Gastroesophageal sphincter (tissue), 4 donors: ENCODE measurements at regions not wholly inside any gene's neighbourhood (a gene's known extent, or its start where the extent isn't known, plus 50 kb on each side); places are given as distances from the start of the nearest gene placed in this dataset.

Source experiments
- ATAC-seq: fragments of 150-250 bp; one replicate; pipeline ENCODE4 v1.9.1; 2016; ENCODE audit warnings: mild to moderate bottlenecking, moderate library complexity
- H3K27ac ChIP-seq, 4 donors: fragments of 200-600 bp; sonication (generic) in 3 of 4; 1 replicate in 3 of 4; 2 replicates in 1 of 4; pipeline ENCODE4 v1.5.1; 2016 to 2019
- H3K27me3 ChIP-seq: fragments of 200-600 bp; sonication (generic); one replicate; pipeline ENCODE4 v1.5.1; 2019
- H3K36me3 ChIP-seq, 2 donors: fragments of 200-600 bp; sonication (generic); one replicate each; pipeline ENCODE4 v1.5.1; 2019; ENCODE audit warnings: control low read depth in 1 of 2
- H3K4me1 ChIP-seq, 3 donors: fragments of 200-600 bp; sonication (generic); 1 replicate in 2 of 3; 2 replicates in 1 of 3; pipeline ENCODE4 v1.5.1; 2016 to 2019; ENCODE audit warnings: control low read depth in 2 of 3
- H3K4me3 ChIP-seq, 2 donors: fragments of 200-600 bp; sonication (generic); one replicate each; pipeline ENCODE4 v1.5.1; 2019; ENCODE audit warnings: mild to moderate bottlenecking in 1 of 2, moderate library complexity in 1 of 2
- H3K9me3 ChIP-seq, 3 donors: fragments of 200-600 bp; sonication (generic); one replicate each; pipeline ENCODE4 v1.5.1; 2017 to 2019; ENCODE audit warnings: control low read depth in 2 of 3
- CTCF ChIP-seq, 4 experiments: fragments of 200-600 bp in 2 of 4; fragments of 450-650 bp in 2 of 4; sonication (generic) in 1 of 4; IDR thresholded peaks; one replicate each; pipeline ENCODE4 v1.5.1; 2017 to 2019; ENCODE audit warnings: antibody characterized with exemption in 4 of 4, mild to moderate bottlenecking in 2 of 4, moderate library complexity in 2 of 4
- EP300 ChIP-seq: sonication (generic); formaldehyde crosslinking; IDR thresholded peaks from one replicate; pipeline ENCODE4 v1.6.1; 2017; ENCODE audit warnings: antibody characterized with exemption, mild to moderate bottlenecking
- POLR2A ChIP-seq, 2 donors: fragments of 450-650 bp; IDR thresholded peaks; one replicate each; pipeline ENCODE4 v1.6.1; 2017; ENCODE audit warnings: antibody characterized with exemption in 2 of 2, mild to moderate bottlenecking in 2 of 2, moderate library complexity in 1 of 2
- POLR2AphosphoS5 ChIP-seq: sonication (generic); formaldehyde crosslinking; IDR thresholded peaks from one replicate; pipeline ENCODE4 v1.6.1; 2017; ENCODE audit warnings: antibody characterized with exemption
- WGBS, 2 donors: methylation state at CpG; one replicate each; pipeline ENCODE4 v1.1.5; 2018; ENCODE audit warnings: low coverage in 1 of 2; 5-methylcytosine and 5-hydroxymethylcytosine counted together

- 61 to 63% methylated on average over 2 of the region's 2 CpGs for WGBS, 2 donors
- ATAC-seq = no peak
- H3K4me3 ChIP-seq = no peak overlapping the region
- no peak overlapping the region for H3K27ac ChIP-seq
- no peaks in the 10 kb centered on the region for H3K27me3 ChIP-seq
- peaks cover 0 to 16% (median 0%) of the 10 kb centered on the region in 3 donors for H3K9me3 ChIP-seq
- H3K4me1 ChIP-seq = no peaks in the 10 kb centered on the region
- H3K36me3 ChIP-seq = no peaks in the 10 kb centered on the region
- TF ChIP-seq POLR2A (IDR thresholded peaks at IDR 0.05) = no peak
- no peak for TF ChIP-seq CTCF (IDR thresholded peaks at IDR 0.05)
- no peak for TF ChIP-seq EP300
- TF ChIP-seq POLR2AphosphoS5 = no peak
Observed at GRCh38 chr6:85252085-85252484, 197.8 kb upstream of the NT5E start.

GRCh38 chr6:85251300-85251699, 198.6 kb upstream of the NT5E start:
- Histone ChIP-seq H3K27me3 (no peaks in the 10 kb centered on the region), H3K9me3 (peaks cover 0 to 16% (median 0%) of the 10 kb centered on the region in 3 donors), H3K4me1 (no peaks in the 10 kb centered on the region), H3K4me3 (no peak overlapping the region), H3K27ac (no peak overlapping the region), H3K36me3 (no peaks in the 10 kb centered on the region)
- TF ChIP-seq POLR2A (IDR thresholded peaks at IDR 0.05) (no peak), POLR2AphosphoS5 (no peak), EP300 (no peak), CTCF (IDR thresholded peaks at IDR 0.05) (no peak)
- ATAC-seq = no peak
- 55 to 67% methylated on average over 1 of the region's 1 CpG for WGBS, 2 donors

- WGBS, 2 donors = 72 to 83% methylated on average over 4 of the region's 5 CpGs
- peak; percentile 68 for ATAC-seq
Observed at GRCh38 chr6:85250586-85251220, 199.2 kb upstream of the NT5E start.

GRCh38 chr6:85245004-85245403, 204.9 kb upstream of the NT5E start:
- Histone ChIP-seq H3K27me3 (no peaks in the 10 kb centered on the region), H3K27ac (no peak overlapping the region), H3K4me3 (no peak overlapping the region), H3K36me3 (no peaks in the 10 kb centered on the region), H3K9me3 (peaks cover 0 to 8% (median 0%) of the 10 kb centered on the region in 3 donors), H3K4me1 (no peaks in the 10 kb centered on the region)
- no peak for ATAC-seq
- no peak for TF ChIP-seq POLR2AphosphoS5
- TF ChIP-seq CTCF (IDR thresholded peaks at IDR 0.05) = no peak
- no peak for TF ChIP-seq POLR2A (IDR thresholded peaks at IDR 0.05)
- TF ChIP-seq EP300 = no peak
- WGBS, 2 donors = 70 to 76% methylated on average over 3 of the region's 3 CpGs

More at GRCh38 chr6:85250586-85251220, 199.2 kb upstream of the NT5E start:
- TF ChIP-seq POLR2AphosphoS5 = no peak
- TF ChIP-seq POLR2A (IDR thresholded peaks at IDR 0.05) = no peak
- TF ChIP-seq CTCF (IDR thresholded peaks at IDR 0.05) = no peak
- TF ChIP-seq EP300 = no peak
- no peak overlapping the region for H3K4me3 ChIP-seq
- no peaks in the 10 kb centered on the region for H3K36me3 ChIP-seq
- no peaks in the 10 kb centered on the region for H3K4me1 ChIP-seq
- H3K27ac ChIP-seq = no peak overlapping the region
- no peaks in the 10 kb centered on the region for H3K27me3 ChIP-seq
- peaks cover 0 to 16% (median 0%) of the 10 kb centered on the region in 3 donors for H3K9me3 ChIP-seq

- no peaks in the 10 kb centered on the region for H3K9me3 ChIP-seq
- no peak overlapping the region for H3K4me3 ChIP-seq
- H3K4me1 ChIP-seq = no peaks in the 10 kb centered on the region
- H3K36me3 ChIP-seq = no peaks in the 10 kb centered on the region
- no peak overlapping the region for H3K27ac ChIP-seq
- ATAC-seq = no peak
- WGBS, 2 donors = 71 to 82% methylated on average over 1 of the region's 1 CpG
- TF ChIP-seq CTCF (IDR thresholded peaks at IDR 0.05) = no peak
- no peak for TF ChIP-seq EP300
- TF ChIP-seq POLR2A (IDR thresholded peaks at IDR 0.05) = no peak
- TF ChIP-seq POLR2AphosphoS5 = no peak
- H3K27me3 ChIP-seq = no peaks in the 10 kb centered on the region
Observed at GRCh38 chr6:85241498-85242052, 208.3 kb upstream of the NT5E start.
